Ascending aorta (tissue), 2 donors: ENCODE measurements at regions not wholly inside any gene's neighbourhood (a gene's known extent, or its start where the extent isn't known, plus 50 kb on each side); places are given as distances from the start of the nearest gene placed in this dataset.

Source experiments
- DNase-seq, 2 donors: peaks; one replicate each; pipeline ENCODE4 v3.0.0-alpha.2; 2019; ENCODE audit warnings: low spot score in 2 of 2
- H3K27ac ChIP-seq, 2 donors: fragments of 200-600 bp; sonication (generic); one replicate each; pipeline ENCODE4 v1.5.1; 2016 to 2017; ENCODE audit warnings: mild to moderate bottlenecking in 1 of 2
- H3K27me3 ChIP-seq: fragments of 200-600 bp; sonication (generic); one replicate; pipeline ENCODE4 v1.5.1; 2017
- H3K36me3 ChIP-seq, 2 donors: fragments of 200-600 bp; sonication (generic); one replicate each; pipeline ENCODE4 v1.5.1; 2016
- H3K4me1 ChIP-seq, 2 donors: fragments of 200-600 bp; sonication (generic); one replicate each; pipeline ENCODE4 v1.5.1; 2016 to 2017; ENCODE audit warnings: mild to moderate bottlenecking in 1 of 2
- H3K4me3 ChIP-seq, 2 donors: fragments of 200-600 bp; sonication (generic); one replicate each; pipeline ENCODE4 v1.5.1; 2016 to 2017; ENCODE audit warnings: mild to moderate bottlenecking in 1 of 2
- H3K9me3 ChIP-seq, 2 donors: fragments of 200-600 bp; sonication (generic); one replicate each; pipeline ENCODE4 v1.5.1; 2016
- CTCF ChIP-seq, 3 experiments: fragments of 200-600 bp in 2 of 3; fragments of 450-650 bp in 1 of 3; sonication (generic) in 2 of 3; IDR thresholded peaks; one replicate each; pipeline ENCODE4 v1.5.1; 2016 to 2019; ENCODE audit warnings: antibody characterized with exemption in 3 of 3, mild to moderate bottlenecking in 1 of 3, moderate library complexity in 1 of 3
- intact Hi-C: fragments of 100-400 bp; cut with DNase I; formaldehyde crosslinking; loops from one replicate; pipeline ENCODE4 v1.15.1; 2023

- TF ChIP-seq CTCF (IDR thresholded peaks at IDR 0.05), result no peak
- H3K9me3 ChIP-seq, result no peaks in the 10 kb centered on the region
- H3K27ac ChIP-seq, result no peak overlapping the region
- H3K27me3 ChIP-seq, result no peaks in the 10 kb centered on the region
- H3K36me3 ChIP-seq, result no peaks in the 10 kb centered on the region
- H3K4me3 ChIP-seq, result no peak overlapping the region
- no peaks in the 10 kb centered on the region for H3K4me1 ChIP-seq
- intact Hi-C loops, result no loop called here
- DNase-seq, result no peak
Observed at GRCh38 chr2:59399126-59399525, 1154.3 kb downstream of the BCL11A start.

GRCh38 chr2:59398081-59398480 lies 1155.4 kb downstream of the BCL11A start:
- H3K4me1 ChIP-seq, result no peaks in the 10 kb centered on the region
- no peaks in the 10 kb centered on the region for H3K9me3 ChIP-seq
- no peak for DNase-seq
- no peaks in the 10 kb centered on the region for H3K36me3 ChIP-seq
- no peak for TF ChIP-seq CTCF (IDR thresholded peaks at IDR 0.05)
- no peak overlapping the region for H3K27ac ChIP-seq
- no peak overlapping the region for H3K4me3 ChIP-seq
- intact Hi-C loops, result no loop called here
- H3K27me3 ChIP-seq, result no peaks in the 10 kb centered on the region

GRCh38 chr2:59395119-59395518 lies 1154.0 kb upstream of the FANCL start:
- no peak for DNase-seq
- no peaks in the 10 kb centered on the region for H3K9me3 ChIP-seq
- H3K27ac ChIP-seq, result no peak overlapping the region
- H3K36me3 ChIP-seq, result no peaks in the 10 kb centered on the region
- no peaks in the 10 kb centered on the region for H3K27me3 ChIP-seq
- intact Hi-C loops, result no loop called here
- H3K4me1 ChIP-seq, result no peaks in the 10 kb centered on the region
- H3K4me3 ChIP-seq, result no peak overlapping the region
- no peak for TF ChIP-seq CTCF (IDR thresholded peaks at IDR 0.05)

- Histone ChIP-seq H3K27ac (no peak overlapping the region), H3K4me1 (no peaks in the 10 kb centered on the region), H3K36me3 (no peaks in the 10 kb centered on the region), H3K27me3 (no peaks in the 10 kb centered on the region), H3K9me3 (no peaks in the 10 kb centered on the region), H3K4me3 (no peak overlapping the region)
- no peak for TF ChIP-seq CTCF (IDR thresholded peaks at IDR 0.05)
- intact Hi-C loops, result no loop called here
- no peak for DNase-seq
Observed at GRCh38 chr2:59391896-59392295, 1150.8 kb upstream of the FANCL start.

- TF ChIP-seq CTCF (IDR thresholded peaks at IDR 0.05), result no peak
- DNase-seq, result no peak
- H3K4me1 ChIP-seq, result no peaks in the 10 kb centered on the region
- H3K4me3 ChIP-seq, result no peak overlapping the region
- H3K27me3 ChIP-seq, result no peaks in the 10 kb centered on the region
- no peaks in the 10 kb centered on the region for H3K36me3 ChIP-seq
- H3K27ac ChIP-seq, result no peak overlapping the region
- intact Hi-C loops, result no loop called here
- no peaks in the 10 kb centered on the region for H3K9me3 ChIP-seq
Observed at GRCh38 chr2:59390581-59390980, 1149.5 kb upstream of the FANCL start.

- no peak for TF ChIP-seq CTCF (IDR thresholded peaks at IDR 0.05)
- no peaks in the 10 kb centered on the region for H3K9me3 ChIP-seq
- H3K4me3 ChIP-seq, result no peak overlapping the region
- H3K36me3 ChIP-seq, result no peaks in the 10 kb centered on the region
- no peaks in the 10 kb centered on the region for H3K27me3 ChIP-seq
- no peak for DNase-seq
- H3K4me1 ChIP-seq, result no peaks in the 10 kb centered on the region
- no peak overlapping the region for H3K27ac ChIP-seq
- intact Hi-C loops, result no loop called here
Observed at GRCh38 chr2:59389240-59389639, 1148.1 kb upstream of the FANCL start.
